ENCODE measurements at regions not wholly inside any gene's neighbourhood (a gene's known extent, or its start where the extent isn't known, plus 50 kb on each side); places are given as distances from the start of the nearest gene placed in this dataset.

- Histone ChIP-seq H3K4me2 (ENCODE audit: low read depth, low read length, poor library complexity, severe bottlenecking) (no peak overlapping the region), H3K27ac (ENCODE audit: low read depth, low read length) (no peak overlapping the region), H3K9ac (ENCODE audit: low read length) (no peak overlapping the region), H3K9me2 (replicated peaks; ENCODE audit: insufficient read depth, low read length) (no peaks in the 10 kb centered on the region), H3K27me3 (ENCODE audit: low read length) (no peaks in the 10 kb centered on the region), H3K79me2 (ENCODE audit: insufficient read depth, low read length) (no peaks in the 10 kb centered on the region), H3K9me3 (ENCODE audit: insufficient read depth, low read length) (no peaks in the 10 kb centered on the region), H3F3A (ENCODE audit: insufficient read depth) (peaks cover 3% of the 10 kb centered on the region; the same call in 1 of the 2 replicates), H3K36me3 (ENCODE audit: low read length) (no peaks in the 10 kb centered on the region), H3K4me3 (ENCODE audit: insufficient read depth, low read length, poor library complexity, severe bottlenecking) (no peak overlapping the region), H4K20me1 (ENCODE audit: low read depth, low read length) (no peaks in the 10 kb centered on the region), H2AFZ (ENCODE audit: low read depth, low read length, severe bottlenecking) (peak overlapping the region; percentile 23)
- TF ChIP-seq, protein P1, sequence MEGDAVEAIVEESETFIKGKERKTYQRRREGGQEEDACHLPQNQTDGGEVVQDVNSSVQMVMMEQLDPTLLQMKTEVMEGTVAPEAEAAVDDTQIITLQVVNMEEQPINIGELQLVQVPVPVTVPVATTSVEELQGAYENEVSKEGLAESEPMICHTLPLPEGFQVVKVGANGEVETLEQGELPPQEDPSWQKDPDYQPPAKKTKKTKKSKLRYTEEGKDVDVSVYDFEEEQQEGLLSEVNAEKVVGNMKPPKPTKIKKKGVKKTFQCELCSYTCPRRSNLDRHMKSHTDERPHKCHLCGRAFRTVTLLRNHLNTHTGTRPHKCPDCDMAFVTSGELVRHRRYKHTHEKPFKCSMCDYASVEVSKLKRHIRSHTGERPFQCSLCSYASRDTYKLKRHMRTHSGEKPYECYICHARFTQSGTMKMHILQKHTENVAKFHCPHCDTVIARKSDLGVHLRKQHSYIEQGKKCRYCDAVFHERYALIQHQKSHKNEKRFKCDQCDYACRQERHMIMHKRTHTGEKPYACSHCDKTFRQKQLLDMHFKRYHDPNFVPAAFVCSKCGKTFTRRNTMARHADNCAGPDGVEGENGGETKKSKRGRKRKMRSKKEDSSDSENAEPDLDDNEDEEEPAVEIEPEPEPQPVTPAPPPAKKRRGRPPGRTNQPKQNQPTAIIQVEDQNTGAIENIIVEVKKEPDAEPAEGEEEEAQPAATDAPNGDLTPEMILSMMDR (IDR thresholded peaks at IDR 0.05; ENCODE audit: insufficient read depth, low read length, poor library complexity, severe bottlenecking): no peak
- no peak for TF ChIP-seq EZH2phosphoT487 (conservative IDR thresholded peaks at IDR 0.05; ENCODE audit: low read length)
These were observed 269.6 kb upstream of the AMIGO2 start for GRCh38 chr12:47349137-47350061.

DNA sequence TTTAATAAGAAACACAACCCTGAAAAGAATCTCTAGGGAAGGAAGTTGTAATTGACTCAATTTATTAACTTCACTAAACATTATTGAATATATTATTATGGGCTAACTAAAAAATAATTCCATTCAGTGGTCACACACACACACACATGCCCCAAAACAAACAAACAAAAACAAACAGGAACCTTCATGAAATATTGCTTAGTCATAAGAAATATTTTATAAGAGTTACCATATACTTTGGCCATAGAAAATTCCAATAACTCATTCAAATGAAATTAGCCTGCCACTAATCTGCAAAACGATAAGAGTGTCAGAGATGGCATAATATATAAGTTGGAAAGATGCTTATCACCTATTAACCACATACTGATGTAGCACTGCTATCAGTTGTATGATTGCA lies 268.4 kb upstream of the AMIGO2 start:
- no peak overlapping the region for H3K4me3 ChIP-seq (ENCODE audit: insufficient read depth, low read length, poor library complexity, severe bottlenecking)
- H3K4me2 ChIP-seq (ENCODE audit: low read depth, low read length, poor library complexity, severe bottlenecking): no peak overlapping the region
- no peaks in the 10 kb centered on the region for H3K36me3 ChIP-seq (ENCODE audit: low read length)
- no peaks in the 10 kb centered on the region for H4K20me1 ChIP-seq (ENCODE audit: low read depth, low read length)
- TF ChIP-seq, protein P1 (IDR thresholded peaks at IDR 0.05; ENCODE audit: insufficient read depth, low read length, poor library complexity, severe bottlenecking): no peak
- no peak for TF ChIP-seq EZH2phosphoT487 (conservative IDR thresholded peaks at IDR 0.05; ENCODE audit: low read length)
- H3K27ac ChIP-seq (ENCODE audit: low read depth, low read length): no peak overlapping the region
- no peaks in the 10 kb centered on the region for H3K27me3 ChIP-seq (ENCODE audit: low read length)
- H3K79me2 ChIP-seq (ENCODE audit: insufficient read depth, low read length): no peaks in the 10 kb centered on the region
- no peaks in the 10 kb centered on the region for H3K9me2 ChIP-seq (replicated peaks; ENCODE audit: insufficient read depth, low read length)
- H2AFZ ChIP-seq (ENCODE audit: low read depth, low read length, severe bottlenecking): no peak overlapping the region
- no peak overlapping the region for H3K9ac ChIP-seq (ENCODE audit: low read length)
- H3F3A ChIP-seq (ENCODE audit: insufficient read depth): peaks cover 3% of the 10 kb centered on the region; the same call in 1 of the 2 replicates
- no peaks in the 10 kb centered on the region for H3K9me3 ChIP-seq (ENCODE audit: insufficient read depth, low read length)

GRCh38 chr12:47346251-47347019 lies 266.7 kb upstream of the AMIGO2 start:
- H3K4me2 ChIP-seq (ENCODE audit: low read depth, low read length, poor library complexity, severe bottlenecking): no peak overlapping the region
- no peak overlapping the region for H3K27ac ChIP-seq (ENCODE audit: low read depth, low read length)
- H3K36me3 ChIP-seq (ENCODE audit: low read length): no peaks in the 10 kb centered on the region
- TF ChIP-seq, protein P1 (IDR thresholded peaks at IDR 0.05; ENCODE audit: insufficient read depth, low read length, poor library complexity, severe bottlenecking): no peak
- TF ChIP-seq EZH2phosphoT487 (conservative IDR thresholded peaks at IDR 0.05; ENCODE audit: low read length): no peak
- no peak overlapping the region for H3K4me3 ChIP-seq (ENCODE audit: insufficient read depth, low read length, poor library complexity, severe bottlenecking)
- no peaks in the 10 kb centered on the region for H3F3A ChIP-seq (ENCODE audit: insufficient read depth)
- no peak overlapping the region for H3K9ac ChIP-seq (ENCODE audit: low read length)
- no peaks in the 10 kb centered on the region for H4K20me1 ChIP-seq (ENCODE audit: low read depth, low read length)
- no peaks in the 10 kb centered on the region for H3K27me3 ChIP-seq (ENCODE audit: low read length)
- no peaks in the 10 kb centered on the region for H3K79me2 ChIP-seq (ENCODE audit: insufficient read depth, low read length)
- H2AFZ ChIP-seq (ENCODE audit: low read depth, low read length, severe bottlenecking): no peak overlapping the region
- no peaks in the 10 kb centered on the region for H3K9me3 ChIP-seq (ENCODE audit: insufficient read depth, low read length)
- H3K9me2 ChIP-seq (replicated peaks; ENCODE audit: insufficient read depth, low read length): no peaks in the 10 kb centered on the region
